GM10248 (cell line): ENCODE measurements at regions not wholly inside any gene's neighbourhood (a gene's known extent, or its start where the extent isn't known, plus 50 kb on each side); places are given as distances from the start of the nearest gene placed in this dataset.

Experiments used
- CTCF ChIA-PET: fragments of 300-600 bp; sonication (Branson Sonifier 250); formaldehyde crosslinking; extraction: SDS; loops from one replicate; lab custom pipeline; 2021; ENCODE audit warnings: antibody characterized with exemption; lab: Yijun Ruan, JAX
- POLR2A ChIA-PET: fragments of 350-650 bp; sonication (Branson Sonifier 250); formaldehyde crosslinking; extraction: SDS; loops from one replicate; lab custom pipeline; 2020; ENCODE audit warnings: antibody characterized with exemption; lab: Yijun Ruan, JAX
- DNase-seq: peaks from one replicate; pipeline ENCODE4 v3.0.0; 2012; ENCODE audit errors: extremely low spot score
- CTCF ChIP-seq: IDR thresholded peaks from 2 replicates; pipeline ENCODE4 v1.5.1; 2012; ENCODE audit warnings: mild to moderate bottlenecking, low read depth; ENCODE audit errors: extremely low read depth, missing control alignments, control extremely low read depth

DNA sequence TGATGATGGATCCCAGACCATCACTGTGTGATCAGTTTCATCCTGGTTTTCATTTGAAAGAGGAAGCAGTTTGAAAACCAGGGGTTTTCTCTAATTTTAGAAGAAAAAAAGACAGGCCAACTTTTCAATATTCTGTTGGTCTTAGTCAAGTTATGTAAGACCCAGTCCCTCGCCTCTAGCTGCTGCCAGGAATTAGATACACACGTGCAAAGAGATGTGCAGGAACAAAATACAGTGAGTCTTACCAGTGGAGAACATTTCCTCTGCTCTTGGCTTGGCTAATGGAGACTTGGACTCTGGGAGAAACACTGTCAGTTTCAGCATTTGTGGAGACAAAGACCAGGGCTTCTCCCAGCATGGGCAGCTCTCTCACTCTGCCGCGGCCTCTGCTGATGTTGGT is 214.9 kb upstream of the C2CD4B start:
- ChIA-PET POLR2A (no interaction called here), CTCF (no interaction called here)
- no peak for TF ChIP-seq CTCF
- no peak for DNase-seq

GRCh38 chr15:62382046-62382445 is 217.0 kb upstream of the C2CD4B start:
- ChIA-PET CTCF (interaction anchor here (1.4 kb wide), 1 partner anchor 10 kb away, joined by 6 read pairs; no protein-coding TSS in a partner anchor), POLR2A (no interaction called here)
- no peak for TF ChIP-seq CTCF
- no peak for DNase-seq

- TF ChIP-seq CTCF: no peak
- ChIA-PET POLR2A (no interaction called here), CTCF (interaction anchor here (0.8 kb wide), 1 partner anchor 165 kb away, joined by 3 read pairs; no protein-coding TSS in a partner anchor)
- DNase-seq: peak; percentile 91
Observed at GRCh38 chr15:62389885-62390790, 225.1 kb upstream of the C2CD4B start, which contains the start of gene TLN2. TLN2 (plus strand) TSS chr15:62390550.

DNA sequence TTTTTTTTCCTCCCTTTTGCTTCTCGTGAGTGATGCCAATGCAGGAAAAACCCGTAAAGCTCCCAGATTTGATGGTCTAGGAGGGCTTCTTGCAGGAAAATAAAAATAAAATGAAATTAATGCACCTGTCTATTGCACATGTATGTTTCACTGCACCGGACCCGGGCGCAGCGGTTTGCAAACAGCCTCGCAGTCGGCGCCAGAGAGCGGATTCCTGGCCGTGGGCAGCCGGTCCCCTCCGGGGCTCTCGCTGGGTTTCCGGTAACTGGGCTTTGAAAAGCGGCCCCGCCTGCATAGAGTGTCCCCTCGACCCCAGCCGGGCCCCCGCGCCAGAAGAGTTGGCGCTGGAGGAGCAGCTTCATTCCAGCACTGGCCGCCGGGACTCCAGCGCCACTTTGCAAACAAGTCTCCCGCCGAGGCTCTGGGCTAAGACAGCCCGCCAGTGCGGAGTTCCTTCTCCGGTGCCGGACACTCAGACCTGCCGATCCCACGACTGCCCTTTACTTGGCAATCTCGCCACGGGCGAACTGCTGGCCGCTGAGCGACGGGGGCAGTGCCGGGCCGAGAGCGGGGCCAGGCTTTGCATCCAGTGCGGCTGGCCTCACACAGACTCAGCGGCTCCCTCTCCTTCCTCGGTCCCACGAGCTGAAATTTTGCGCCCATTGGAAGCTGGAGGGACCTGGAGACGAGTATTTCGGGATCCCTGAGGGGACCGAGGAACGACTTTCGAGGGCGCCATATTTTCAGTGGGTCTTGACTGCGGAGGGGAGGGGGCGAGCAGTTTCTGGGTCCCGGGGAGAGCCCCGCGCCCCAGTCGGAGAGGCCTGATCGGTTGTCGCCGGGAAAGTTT is 225.9 kb upstream of the C2CD4B start:
- POLR2A ChIA-PET: no interaction called here
- CTCF ChIA-PET: interaction anchor here (0.8 to 2.3 kb wide), 3 partner anchors 9 to 165 kb away, joined by 3 to 6 read pairs (median 4); no protein-coding TSS in a partner anchor
- DNase-seq: peak; percentile 43
- no peak for TF ChIP-seq CTCF

DNA sequence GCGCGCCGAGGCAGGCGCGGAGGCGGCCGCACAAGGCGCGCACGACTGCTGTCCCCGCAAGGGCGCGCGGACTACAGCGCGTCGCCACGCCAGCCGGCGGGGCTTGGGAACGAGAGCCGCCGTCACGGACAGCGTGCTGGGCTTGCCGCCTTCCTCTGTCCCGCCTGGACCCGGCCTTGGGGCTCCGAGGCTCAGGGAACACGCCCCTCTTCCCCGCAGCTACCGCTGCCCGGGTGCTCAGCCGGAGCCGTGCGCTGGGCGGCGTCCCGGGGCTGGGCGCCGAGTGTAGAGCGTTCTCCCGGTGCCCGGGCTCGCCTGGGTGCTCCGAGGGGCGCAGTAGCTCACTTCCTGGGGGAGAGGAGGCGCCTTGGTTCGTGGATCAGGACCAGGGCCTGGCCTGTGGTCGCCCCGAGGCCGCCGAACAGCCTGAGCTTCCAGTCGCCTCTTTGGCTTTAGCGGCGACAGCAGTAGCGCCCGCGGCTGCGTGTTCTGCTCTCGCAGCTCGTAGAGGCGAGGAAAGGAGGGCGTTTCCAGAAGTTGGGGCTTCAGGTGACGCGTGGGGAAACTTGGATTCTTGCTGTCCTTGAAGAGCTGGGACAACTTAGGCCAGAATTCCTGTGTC is 226.7 kb upstream of the C2CD4B start:
- peak; percentile 43 for DNase-seq
- CTCF ChIA-PET: interaction anchor here (1.3 to 2.3 kb wide), 2 partner anchors 10 to 52 kb away, joined by 4 to 6 read pairs; no protein-coding TSS in a partner anchor
- peak; percentile 33 for TF ChIP-seq CTCF
- POLR2A ChIA-PET: interaction anchor here (0.7 kb wide), 1 partner anchor 351 kb away, joined by 3 read pairs; no protein-coding TSS in a partner anchor
